WERI-Rb-1 (cell line): ENCODE measurements at regions not wholly inside any gene's neighbourhood (a gene's known extent, or its start where the extent isn't known, plus 50 kb on each side); places are given as distances from the start of the nearest gene placed in this dataset.

Experiments used
- DNase-seq: peaks from one replicate; pipeline ENCODE4 v3.0.0-alpha.2; 2020
- H3K27ac ChIP-seq: fragments of 250-450 bp; sonication (Bioruptor Pico); 2 replicates; pipeline ENCODE4 v1.5.1; 2020; ENCODE audit warnings: mild to moderate bottlenecking, moderate library complexity
- H3K27me3 ChIP-seq: fragments of 250-450 bp; sonication (Bioruptor Pico); 2 replicates; pipeline ENCODE4 v1.5.1; 2021; ENCODE audit warnings: mild to moderate bottlenecking, low read depth, moderate library complexity; ENCODE audit not compliant: insufficient read depth, severe bottlenecking
- H3K36me3 ChIP-seq: fragments of 250-450 bp; sonication (Bioruptor Pico); 2 replicates; pipeline ENCODE4 v1.5.1; 2020; ENCODE audit warnings: mild to moderate bottlenecking, moderate library complexity
- H3K4me3 ChIP-seq: 2 replicates; pipeline ENCODE4 v1.5.1; 2011; ENCODE audit warnings: low read depth, mild to moderate bottlenecking, control low read depth, low read length
- H3K9me3 ChIP-seq: fragments of 250-450 bp; sonication (Bioruptor Pico); 2 replicates; pipeline ENCODE4 v1.5.1; 2021; ENCODE audit warnings: mild to moderate bottlenecking, moderate library complexity; ENCODE audit not compliant: severe bottlenecking
- TF ChIP-seq, protein P1 (sequence below): IDR thresholded peaks from 2 replicates; pipeline ENCODE4 v1.5.1; 2011; ENCODE audit warnings: low read depth, mild to moderate bottlenecking, control low read depth, inconsistent platforms, low read length

DNA sequence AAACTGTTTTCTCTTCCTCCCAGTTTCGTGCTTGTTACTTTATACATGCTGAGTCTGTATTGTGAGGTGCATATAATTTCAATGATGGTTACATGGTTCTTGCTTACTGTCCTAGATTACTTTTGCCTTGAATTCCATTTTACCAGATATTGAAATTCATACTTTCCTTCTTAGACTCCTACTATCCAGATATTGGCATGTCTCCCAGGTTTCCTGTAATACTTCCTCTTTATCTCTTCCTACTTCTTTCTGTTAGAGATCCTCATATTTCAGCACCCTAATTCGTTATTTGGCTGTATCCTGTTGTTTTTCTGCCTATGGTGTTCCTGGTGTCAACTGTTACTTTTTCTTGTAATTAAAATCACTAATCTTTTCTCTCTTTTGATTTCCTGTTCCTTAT lies 522.1 kb downstream of the CCDC171 start:
- Histone ChIP-seq H3K4me3 (no peak overlapping the region), H3K27me3 (no peaks in the 10 kb centered on the region), H3K27ac (no peak overlapping the region), H3K9me3 (no peaks in the 10 kb centered on the region), H3K36me3 (no peaks in the 10 kb centered on the region)
- no peak for DNase-seq
- TF ChIP-seq, protein P1, sequence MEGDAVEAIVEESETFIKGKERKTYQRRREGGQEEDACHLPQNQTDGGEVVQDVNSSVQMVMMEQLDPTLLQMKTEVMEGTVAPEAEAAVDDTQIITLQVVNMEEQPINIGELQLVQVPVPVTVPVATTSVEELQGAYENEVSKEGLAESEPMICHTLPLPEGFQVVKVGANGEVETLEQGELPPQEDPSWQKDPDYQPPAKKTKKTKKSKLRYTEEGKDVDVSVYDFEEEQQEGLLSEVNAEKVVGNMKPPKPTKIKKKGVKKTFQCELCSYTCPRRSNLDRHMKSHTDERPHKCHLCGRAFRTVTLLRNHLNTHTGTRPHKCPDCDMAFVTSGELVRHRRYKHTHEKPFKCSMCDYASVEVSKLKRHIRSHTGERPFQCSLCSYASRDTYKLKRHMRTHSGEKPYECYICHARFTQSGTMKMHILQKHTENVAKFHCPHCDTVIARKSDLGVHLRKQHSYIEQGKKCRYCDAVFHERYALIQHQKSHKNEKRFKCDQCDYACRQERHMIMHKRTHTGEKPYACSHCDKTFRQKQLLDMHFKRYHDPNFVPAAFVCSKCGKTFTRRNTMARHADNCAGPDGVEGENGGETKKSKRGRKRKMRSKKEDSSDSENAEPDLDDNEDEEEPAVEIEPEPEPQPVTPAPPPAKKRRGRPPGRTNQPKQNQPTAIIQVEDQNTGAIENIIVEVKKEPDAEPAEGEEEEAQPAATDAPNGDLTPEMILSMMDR: no peak

DNA sequence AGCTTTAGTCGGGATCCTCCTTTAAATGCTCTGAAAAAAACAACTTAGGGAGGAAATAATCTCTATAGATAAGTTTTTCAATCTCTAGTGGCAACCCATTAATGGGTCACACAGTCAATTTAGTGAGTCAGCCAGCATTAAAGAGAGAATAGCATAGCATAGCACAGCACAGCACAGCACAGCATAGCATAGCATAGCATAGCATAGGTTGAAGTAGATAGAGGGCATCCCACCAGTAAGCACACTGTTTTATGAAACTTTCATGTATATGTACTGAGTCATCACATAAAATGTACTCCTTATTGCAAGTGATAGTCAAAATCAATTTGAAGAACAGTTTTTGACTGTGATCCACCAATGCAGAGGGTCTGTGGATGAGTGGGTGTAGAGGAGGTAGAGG lies 522.9 kb downstream of the CCDC171 start:
- Histone ChIP-seq H3K27me3 (no peaks in the 10 kb centered on the region), H3K9me3 (no peaks in the 10 kb centered on the region), H3K36me3 (no peaks in the 10 kb centered on the region), H3K27ac (no peak overlapping the region), H3K4me3 (no peak overlapping the region)
- DNase-seq: no peak
- TF ChIP-seq, protein P1: no peak

DNA sequence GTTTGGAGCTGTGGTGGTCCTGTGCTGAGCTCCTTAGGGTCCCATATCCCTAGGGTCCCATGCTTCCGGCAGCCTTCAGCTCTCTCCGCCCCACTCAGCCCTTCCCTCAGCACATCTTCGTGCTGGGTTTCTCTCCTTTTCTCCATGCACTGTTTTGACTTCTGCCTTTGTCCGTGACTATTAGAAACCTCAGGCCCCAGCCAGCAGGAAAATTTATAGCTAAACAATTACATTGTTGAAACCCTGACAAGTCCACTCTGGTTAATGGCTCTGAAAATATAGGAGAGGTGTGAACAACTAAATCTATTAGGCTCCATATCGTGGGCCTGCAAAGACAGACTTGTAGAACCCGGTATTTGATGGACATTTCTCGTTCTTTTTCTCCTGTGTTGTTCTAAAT lies 523.7 kb downstream of the CCDC171 start:
- no peak overlapping the region for H3K4me3 ChIP-seq
- no peaks in the 10 kb centered on the region for H3K27me3 ChIP-seq
- no peaks in the 10 kb centered on the region for H3K9me3 ChIP-seq
- H3K27ac ChIP-seq: no peak overlapping the region
- DNase-seq: no peak
- no peaks in the 10 kb centered on the region for H3K36me3 ChIP-seq
- TF ChIP-seq, protein P1: no peak

DNA sequence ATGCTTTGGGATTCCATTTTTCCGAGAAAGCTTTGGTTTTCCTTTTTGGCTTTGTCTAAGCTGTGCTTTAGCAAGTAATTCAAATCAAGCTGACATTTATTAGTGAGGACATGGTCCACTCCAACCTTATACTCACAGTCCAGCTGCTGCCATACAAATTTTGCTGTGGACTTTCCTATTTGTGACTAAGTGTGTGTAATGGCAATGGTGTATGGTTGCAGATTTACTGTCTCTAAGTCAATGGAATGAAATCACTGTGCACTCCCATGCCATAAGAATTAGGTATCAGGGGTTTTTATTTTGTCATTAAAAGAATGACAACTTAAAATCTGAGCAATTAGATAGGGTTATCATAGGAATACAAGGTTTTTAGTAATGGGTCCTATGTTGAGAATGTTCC lies 530.0 kb downstream of the CCDC171 start:
- TF ChIP-seq, protein P1: no peak
- H3K9me3 ChIP-seq: no peaks in the 10 kb centered on the region
- no peaks in the 10 kb centered on the region for H3K27me3 ChIP-seq
- no peak overlapping the region for H3K4me3 ChIP-seq
- DNase-seq: no peak
- H3K27ac ChIP-seq: no peak overlapping the region
- H3K36me3 ChIP-seq: no peaks in the 10 kb centered on the region

DNA sequence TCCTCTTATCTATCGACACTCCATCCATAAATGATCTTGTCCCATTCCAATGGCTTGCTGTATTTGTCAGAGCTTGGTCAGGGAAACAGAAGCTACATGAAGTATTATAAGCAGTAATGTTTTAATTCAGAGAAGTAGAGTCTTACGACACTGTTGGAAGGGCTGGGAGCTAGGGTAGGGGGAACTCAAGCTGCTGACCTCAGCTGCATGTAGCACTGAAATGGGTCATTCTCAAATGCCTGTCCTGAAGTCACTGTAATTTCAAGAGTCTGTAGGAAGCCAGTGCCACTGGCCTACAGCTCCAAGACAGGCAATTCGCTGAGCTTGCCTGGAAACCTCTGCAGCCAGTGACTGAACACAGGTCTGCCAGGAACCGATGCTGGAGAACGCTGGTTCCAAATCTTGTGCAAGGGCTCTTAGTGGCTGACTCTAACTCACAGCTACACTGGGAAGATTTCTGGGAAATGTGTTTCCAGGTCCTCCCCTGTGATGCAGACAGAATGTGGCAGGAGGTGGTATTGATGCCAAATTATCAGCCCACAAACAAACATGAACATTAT lies 532.4 kb downstream of the CCDC171 start:
- Histone ChIP-seq H3K27me3 (no peaks in the 10 kb centered on the region), H3K36me3 (no peaks in the 10 kb centered on the region), H3K4me3 (no peak overlapping the region), H3K27ac (no peak overlapping the region), H3K9me3 (no peaks in the 10 kb centered on the region)
- DNase-seq: no peak
- TF ChIP-seq, protein P1: no peak
